Esophagus squamous epithelium (tissue), 5 donors: ENCODE measurements at regions not wholly inside any gene's neighbourhood (a gene's known extent, or its start where the extent isn't known, plus 50 kb on each side); places are given as distances from the start of the nearest gene placed in this dataset.

Experiments
- DNase-seq: peaks from one replicate; lab custom pipeline; 2025; lab: John Stamatoyannopoulos, UW
- H3K27ac ChIP-seq, 4 donors: fragments of 200-600 bp; sonication (generic); one replicate each; pipeline ENCODE4 v1.5.1; 2016 to 2019; ENCODE audit warnings: mild to moderate bottlenecking in 1 of 4
- H3K27me3 ChIP-seq, 4 donors: fragments of 200-600 bp; sonication (generic); 1 replicate in 3 of 4; 2 replicates in 1 of 4; pipeline versions ENCODE4 v1.5.1 to v1.6.0; 2017 to 2021; ENCODE audit warnings: antibody characterized with exemption in 1 of 4
- H3K36me3 ChIP-seq, 3 donors: fragments of 200-600 bp; sonication (generic); one replicate each; pipeline ENCODE4 v1.5.1; 2016 to 2019
- H3K4me1 ChIP-seq, 3 donors: fragments of 200-600 bp; sonication (generic); one replicate each; pipeline ENCODE4 v1.5.1; 2017 to 2019
- H3K4me3 ChIP-seq, 4 donors: fragments of 200-600 bp; sonication (generic); 1 replicate in 3 of 4; 2 replicates in 1 of 4; pipeline ENCODE4 v1.5.1; 2016 to 2019; ENCODE audit warnings: mild to moderate bottlenecking in 2 of 4, moderate library complexity in 1 of 4
- H3K9me3 ChIP-seq, 3 donors: fragments of 200-600 bp; sonication (generic); one replicate each; pipeline ENCODE4 v1.5.1; 2016 to 2019
- CTCF ChIP-seq, 6 experiments: fragments of 450-650 bp in 4 of 6; fragments of 200-600 bp in 2 of 6; sonication (generic) in 2 of 6; IDR thresholded peaks; one replicate each; pipeline ENCODE4 v1.5.1; 2016 to 2019; ENCODE audit warnings: antibody characterized with exemption in 6 of 6, mild to moderate bottlenecking in 4 of 6, moderate library complexity in 4 of 6
- POLR2A ChIP-seq, 4 donors: fragments of 450-650 bp; IDR thresholded peaks; one replicate each; pipeline ENCODE4 v1.6.1; 2017; ENCODE audit warnings: antibody characterized with exemption in 4 of 4, mild to moderate bottlenecking in 4 of 4, moderate library complexity in 3 of 4
- WGBS, 2 donors: methylation state at CpG; one replicate each; pipeline ENCODE4 v1.1.5; 2018; 5-methylcytosine and 5-hydroxymethylcytosine counted together
- intact Hi-C: fragments of 100-400 bp; cut with DNase I; formaldehyde crosslinking; loops from one replicate; pipeline ENCODE4 v1.15.0; 2022
- donor health status: DM: yes; HTN: yes; CAD: no.

GRCh38 chr18:37955201-37955600, 389.6 kb upstream of the CELF4 start:
- Histone ChIP-seq H3K9me3 (no peaks in the 10 kb centered on the region), H3K27ac (no peak overlapping the region), H3K36me3 (no peaks in the 10 kb centered on the region), H3K4me3 (no peak overlapping the region), H3K4me1 (no peaks in the 10 kb centered on the region), H3K27me3 (no peaks in the 10 kb centered on the region)
- 95 to 100% methylated on average over 1 to 2 of the region's 2 CpGs for WGBS, 2 donors
- intact Hi-C loops = no loop called here
- no peak for DNase-seq
- TF ChIP-seq POLR2A (IDR thresholded peaks at IDR 0.05) = no peak
- TF ChIP-seq CTCF (IDR thresholded peaks at IDR 0.05) = no peak

GRCh38 chr18:37953876-37954275, 388.3 kb upstream of the CELF4 start:
- H3K27me3 ChIP-seq = no peaks in the 10 kb centered on the region
- intact Hi-C loops = no loop called here
- TF ChIP-seq CTCF (IDR thresholded peaks at IDR 0.05) (no peak), POLR2A (IDR thresholded peaks at IDR 0.05) (no peak)
- no peaks in the 10 kb centered on the region for H3K4me1 ChIP-seq
- 36 to 57% methylated on average over 2 of the region's 2 CpGs for WGBS, 2 donors
- H3K4me3 ChIP-seq = no peak overlapping the region
- no peaks in the 10 kb centered on the region for H3K36me3 ChIP-seq
- H3K9me3 ChIP-seq = no peaks in the 10 kb centered on the region
- no peak for DNase-seq
- H3K27ac ChIP-seq = no peak overlapping the region

GRCh38 chr18:37948471-37948870, 382.9 kb upstream of the CELF4 start:
- no peak for TF ChIP-seq POLR2A (IDR thresholded peaks at IDR 0.05)
- TF ChIP-seq CTCF (IDR thresholded peaks at IDR 0.05) = no peak
- Histone ChIP-seq H3K4me3 (no peak overlapping the region), H3K9me3 (no peaks in the 10 kb centered on the region), H3K27ac (no peak overlapping the region), H3K27me3 (no peaks in the 10 kb centered on the region), H3K36me3 (no peaks in the 10 kb centered on the region), H3K4me1 (no peaks in the 10 kb centered on the region)
- no peak for DNase-seq
- whole genome bisulfite sequencing, 2 donors = 86 to 94% methylated on average over 2 to 3 of the region's 3 CpGs
- intact Hi-C loops = no loop called here

- H3K4me1 ChIP-seq = no peaks in the 10 kb centered on the region
- intact Hi-C loops = no loop called here
- WGBS, 2 donors = 30 to 48% methylated on average over 4 of the region's 4 CpGs
- no peak for DNase-seq
- H3K36me3 ChIP-seq = no peaks in the 10 kb centered on the region
- no peak overlapping the region for H3K4me3 ChIP-seq
- H3K27ac ChIP-seq = no peak overlapping the region
- TF ChIP-seq POLR2A (IDR thresholded peaks at IDR 0.05) (no peak), CTCF (IDR thresholded peaks at IDR 0.05) (no peak)
- no peaks in the 10 kb centered on the region for H3K9me3 ChIP-seq
- no peaks in the 10 kb centered on the region for H3K27me3 ChIP-seq
These were observed 380.7 kb upstream of the CELF4 start for GRCh38 chr18:37946324-37946723.

- Histone ChIP-seq H3K4me1 (no peaks in the 10 kb centered on the region), H3K36me3 (no peaks in the 10 kb centered on the region), H3K4me3 (no peak overlapping the region), H3K9me3 (no peaks in the 10 kb centered on the region), H3K27ac (no peak overlapping the region), H3K27me3 (no peaks in the 10 kb centered on the region)
- 62 to 68% methylated on average over 3 of the region's 3 CpGs for WGBS, 2 donors
- intact Hi-C loops = no loop called here
- TF ChIP-seq POLR2A (IDR thresholded peaks at IDR 0.05) = no peak
- no peak for TF ChIP-seq CTCF (IDR thresholded peaks at IDR 0.05)
- DNase-seq = no peak
These were observed 379.2 kb upstream of the CELF4 start for GRCh38 chr18:37944700-37945270.
